GM18498 (cell line): ENCODE measurements at regions not wholly inside any gene's neighbourhood (a gene's known extent, or its start where the extent isn't known, plus 50 kb on each side); places are given as distances from the start of the nearest gene placed in this dataset.

Experiments used
- ATAC-seq: cut with Tn5 transposase; IDR thresholded peaks from one replicate; pipeline ENCODE4 v1.9.1; 2021; ENCODE audit warnings: mild to moderate bottlenecking, moderate library complexity; ENCODE audit not compliant: unreplicated experiment

DNA sequence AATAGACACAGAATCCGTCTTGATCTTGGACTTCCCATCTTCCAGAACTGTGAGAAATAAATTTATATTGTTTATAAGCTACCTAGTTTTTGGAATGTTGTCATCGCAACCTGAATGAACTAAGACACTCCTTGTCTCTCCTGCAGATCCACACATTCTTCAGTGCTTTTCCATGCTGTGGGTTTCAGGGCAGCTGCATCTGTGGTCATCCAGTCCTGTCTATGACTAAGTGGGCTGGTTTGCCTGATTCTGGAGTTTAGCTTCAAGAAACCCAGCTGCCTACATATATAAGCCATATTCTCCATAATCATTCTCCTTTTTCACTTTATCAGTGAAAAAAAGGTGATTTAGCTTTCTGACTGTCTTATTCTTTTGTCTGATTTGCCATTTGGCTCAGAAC, 170.3 kb upstream of the KIT start:
- no peak for ATAC-seq

DNA sequence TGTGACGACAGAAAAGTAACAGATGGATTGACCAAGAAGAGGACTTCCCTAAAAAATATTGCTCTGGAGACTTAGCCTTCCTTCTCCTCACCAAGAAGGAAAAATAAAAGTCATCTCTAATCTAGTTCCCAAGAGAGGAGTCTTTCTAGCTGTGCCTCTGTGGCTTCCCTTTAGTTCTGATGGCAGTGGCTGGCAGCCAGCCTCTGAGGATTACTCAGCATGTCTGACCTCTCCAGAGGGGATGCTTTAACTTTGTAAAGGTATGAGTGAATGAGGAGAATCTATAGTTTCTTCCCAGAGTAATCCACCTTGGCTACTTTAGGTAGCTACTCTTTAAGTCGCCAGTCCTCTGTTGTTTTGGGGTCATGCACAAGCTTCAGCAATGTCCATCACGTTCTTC, 163.9 kb upstream of the KIT start:
- ATAC-seq: no peak

DNA sequence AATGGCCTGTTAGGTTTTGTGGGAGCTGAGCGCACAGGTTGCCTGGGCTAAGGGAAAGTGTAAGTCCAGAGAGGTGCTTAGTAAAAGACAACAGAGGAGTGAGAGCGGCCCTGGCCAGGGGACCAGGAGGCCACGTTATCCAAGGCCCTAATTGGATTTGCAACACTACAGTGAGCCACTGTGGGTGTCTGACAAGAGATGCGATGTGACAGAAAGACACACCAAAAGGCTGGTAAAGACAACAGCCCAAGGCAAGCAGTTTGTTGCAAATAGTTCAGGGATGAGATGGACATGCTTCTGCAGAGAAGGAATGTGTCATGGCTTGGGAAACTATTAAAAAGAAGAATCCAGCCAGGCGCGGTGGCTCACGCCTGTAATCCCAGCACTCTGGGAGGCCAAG, 162.7 kb upstream of the KIT start:
- ATAC-seq: no peak

DNA sequence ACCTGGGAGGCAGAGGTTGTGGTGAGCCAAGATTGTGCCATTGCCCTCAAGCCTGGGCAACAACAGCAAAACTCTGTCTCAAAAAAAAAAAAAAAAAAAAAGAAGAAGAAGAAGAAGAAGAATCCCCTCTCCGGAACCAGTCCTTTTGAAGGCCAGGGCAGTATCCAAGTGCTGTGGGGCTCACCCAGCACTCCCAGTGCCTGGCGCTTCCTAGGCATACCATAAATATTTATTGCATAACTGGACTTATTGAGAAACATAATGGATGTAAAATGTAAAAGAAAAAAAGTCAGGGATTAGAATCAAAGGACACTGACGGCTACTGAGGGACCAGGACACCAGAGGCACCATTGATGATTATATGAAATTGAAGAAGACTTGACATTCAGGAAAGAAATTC, 162.1 kb upstream of the KIT start:
- no peak for ATAC-seq

DNA sequence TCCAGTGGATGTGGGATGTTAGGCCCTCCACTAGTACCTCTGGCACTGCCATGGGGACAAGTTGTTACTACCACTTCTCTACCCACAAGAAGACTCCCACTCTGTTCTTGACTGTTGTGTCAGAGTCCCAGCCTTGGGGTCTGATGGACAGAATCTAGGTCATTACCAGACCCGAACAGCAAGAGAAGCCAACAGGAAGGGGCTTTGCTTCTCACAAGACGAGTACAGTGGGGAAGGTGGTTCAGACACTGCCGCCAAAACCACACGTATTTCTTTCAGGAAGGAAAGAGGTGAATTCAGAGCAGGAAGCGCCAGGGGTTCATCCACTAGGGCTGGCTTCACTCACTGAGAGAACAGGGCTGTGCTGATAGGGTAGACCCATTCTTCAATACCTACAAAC, 161.3 kb upstream of the KIT start:
- no peak for ATAC-seq

DNA sequence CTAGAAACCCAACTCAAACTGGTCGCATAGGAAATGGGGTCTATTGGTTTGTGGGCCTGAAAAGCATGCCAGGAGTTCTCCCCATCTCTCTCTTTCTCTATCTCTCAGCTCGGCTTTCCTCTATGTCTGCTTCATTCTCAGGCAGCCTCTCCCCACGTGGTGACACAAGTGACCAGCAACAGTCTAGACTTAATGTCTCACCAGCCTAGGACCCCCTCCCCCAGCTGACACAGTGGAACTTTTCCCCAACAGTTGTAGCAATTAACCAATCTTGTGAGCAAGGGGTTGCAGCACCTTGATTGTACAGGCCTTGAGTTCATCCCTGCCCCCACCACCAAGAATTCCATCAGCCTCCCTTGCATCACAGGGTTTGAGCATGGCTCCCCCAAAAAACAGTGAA, 159.8 kb upstream of the KIT start:
- no peak for ATAC-seq

DNA sequence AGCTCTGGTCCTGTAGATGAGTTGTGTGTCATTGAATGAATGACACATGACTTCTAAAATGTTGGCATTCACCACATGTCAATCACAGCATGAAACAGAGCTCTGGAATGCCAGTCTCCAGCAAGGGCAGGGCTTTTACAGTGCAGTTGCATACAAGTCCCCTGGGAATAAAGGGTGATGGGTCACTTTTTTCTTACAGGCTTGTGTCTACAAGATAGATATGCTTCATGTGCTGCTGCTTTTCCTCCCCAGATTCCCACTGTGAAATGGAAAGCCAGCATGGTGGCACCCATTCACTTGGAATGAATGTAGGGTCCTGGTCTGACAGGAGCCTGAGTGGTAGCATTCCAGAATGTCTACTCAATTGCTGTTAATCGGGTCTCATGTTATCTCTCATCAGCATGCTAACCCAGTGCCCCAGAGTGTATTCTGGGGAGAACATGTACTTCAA, 159.1 kb upstream of the KIT start:
- no peak for ATAC-seq

DNA sequence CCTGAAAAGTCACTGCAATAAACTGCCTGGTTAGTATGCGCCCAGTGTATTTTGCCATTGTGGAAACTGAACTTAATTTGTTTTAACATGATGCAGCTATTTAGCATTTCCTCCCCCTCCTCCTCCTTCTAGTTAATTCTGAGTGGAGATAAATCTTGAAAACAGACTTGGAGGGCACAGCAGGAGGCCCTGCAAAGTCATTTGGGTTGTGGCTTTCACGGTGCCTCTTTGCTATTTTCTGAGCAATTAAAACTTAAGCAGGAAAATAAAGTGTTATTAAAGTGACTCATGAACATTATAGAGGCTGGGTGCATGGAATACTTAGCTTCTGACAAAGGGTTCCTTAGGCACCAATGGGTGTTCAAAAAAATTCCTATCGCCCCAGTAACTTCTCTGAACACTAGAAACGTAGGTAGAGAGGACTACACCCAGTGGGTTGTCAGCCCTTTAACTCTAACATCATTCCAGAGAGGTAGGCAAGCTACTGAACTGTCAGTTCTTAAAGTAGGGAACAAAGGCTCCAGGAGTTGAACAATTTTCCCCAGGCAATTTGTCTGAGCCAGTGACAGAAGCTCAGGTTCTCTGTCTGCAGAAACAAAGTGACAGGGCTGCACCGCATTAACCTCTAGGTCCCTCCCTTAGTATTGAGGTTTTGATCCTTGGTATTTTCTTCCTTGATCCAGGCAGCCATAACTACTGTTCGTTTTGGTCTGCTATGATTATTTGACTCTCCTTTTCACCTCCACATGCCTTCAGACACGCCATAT, 158.3 kb upstream of the KIT start:
- ATAC-seq: no peak

DNA sequence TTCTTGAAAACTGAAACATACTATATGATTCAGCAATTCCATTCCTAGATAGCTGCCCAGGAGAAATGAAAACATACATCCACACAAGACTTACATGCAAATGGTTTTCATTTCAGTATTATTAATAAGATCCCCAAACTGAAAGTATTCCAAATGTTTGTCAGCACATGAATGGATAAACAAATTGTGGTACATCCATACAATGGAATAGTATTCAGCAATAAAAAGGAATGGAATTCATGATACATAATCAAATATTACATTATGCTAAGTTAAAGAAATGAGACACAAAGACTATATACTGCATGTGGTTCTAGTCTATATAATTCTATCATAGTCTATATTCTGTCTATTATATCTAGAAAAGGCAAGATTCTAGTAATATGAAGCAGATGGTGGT, 152.4 kb upstream of the KIT start:
- no peak for ATAC-seq

DNA sequence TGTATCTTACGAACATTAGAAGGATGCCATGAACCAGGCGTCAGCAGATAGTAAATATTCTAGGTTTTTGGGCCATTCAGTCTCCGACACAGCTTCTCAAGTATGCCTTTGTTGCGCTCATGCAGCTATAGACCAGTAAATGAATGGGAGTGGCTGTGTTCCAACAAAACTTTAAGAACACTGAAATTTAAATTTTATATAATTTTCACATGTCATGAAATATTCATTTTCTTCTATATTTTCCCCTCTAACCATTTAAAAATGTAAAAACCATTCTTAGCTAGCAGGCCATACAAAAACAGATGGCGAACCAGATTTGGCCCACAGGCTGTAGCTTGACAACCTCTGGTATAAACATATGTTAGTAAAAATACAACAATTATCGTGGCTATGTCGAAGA, 151.8 kb upstream of the KIT start:
- no peak for ATAC-seq

DNA sequence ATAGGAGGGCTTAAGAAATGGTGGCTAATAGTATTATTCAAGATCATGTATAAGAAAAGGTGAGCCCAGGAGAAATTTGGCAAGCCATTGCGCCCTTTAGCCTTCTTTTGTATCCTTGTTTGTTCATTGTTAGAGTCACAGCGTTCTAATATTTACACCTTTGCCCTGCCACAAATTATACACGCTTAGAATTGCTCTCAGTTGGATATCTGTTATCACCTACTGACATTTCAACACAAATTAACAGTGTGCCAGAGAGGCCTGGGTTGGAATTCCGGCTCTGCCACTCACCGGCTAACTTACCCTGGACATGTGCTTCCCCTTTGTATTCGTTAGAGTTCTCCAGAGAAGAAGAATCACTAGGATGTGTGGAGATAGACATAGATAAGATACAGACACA, 148.7 kb upstream of the KIT start:
- no peak for ATAC-seq

DNA sequence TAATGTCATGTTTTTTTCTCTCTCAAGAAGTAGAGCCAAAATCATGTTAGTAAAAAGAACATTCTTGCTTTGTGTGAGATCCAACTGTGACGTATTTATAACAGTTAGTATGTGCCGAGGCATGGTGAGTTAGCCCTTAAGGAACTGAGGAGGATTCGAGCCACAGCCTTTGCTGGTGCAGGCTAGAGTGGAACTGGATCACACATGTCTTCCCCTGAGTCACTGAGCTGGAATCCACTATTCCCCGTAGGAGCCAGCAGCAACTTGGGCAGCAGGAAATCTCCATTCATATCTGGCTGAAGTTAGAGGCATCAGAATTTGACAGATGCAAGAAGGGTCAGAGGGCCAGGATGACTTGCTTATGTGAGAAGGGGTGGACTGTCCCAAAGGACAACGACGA, 144.6 kb upstream of the KIT start:
- no peak for ATAC-seq

DNA sequence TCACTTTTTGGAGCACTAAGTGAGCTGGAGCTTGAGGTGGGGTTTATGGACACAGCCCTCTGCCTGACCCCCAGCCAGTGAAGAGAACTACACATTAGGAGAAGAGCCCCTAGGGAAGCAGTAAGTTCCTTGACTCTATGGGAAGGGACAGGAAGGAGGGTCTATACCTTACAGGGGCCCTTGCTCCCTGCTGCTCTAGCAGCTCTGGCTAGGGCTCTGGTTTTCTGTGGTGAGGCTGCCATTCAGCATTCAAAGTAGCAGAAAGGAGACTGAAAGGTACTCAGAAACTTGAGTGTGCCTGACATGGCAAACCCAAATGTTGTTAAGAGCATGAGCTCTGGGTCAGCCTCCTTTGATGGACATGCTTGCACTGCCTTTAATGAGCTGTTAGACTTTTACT, 144.0 kb upstream of the KIT start:
- ATAC-seq: no peak

DNA sequence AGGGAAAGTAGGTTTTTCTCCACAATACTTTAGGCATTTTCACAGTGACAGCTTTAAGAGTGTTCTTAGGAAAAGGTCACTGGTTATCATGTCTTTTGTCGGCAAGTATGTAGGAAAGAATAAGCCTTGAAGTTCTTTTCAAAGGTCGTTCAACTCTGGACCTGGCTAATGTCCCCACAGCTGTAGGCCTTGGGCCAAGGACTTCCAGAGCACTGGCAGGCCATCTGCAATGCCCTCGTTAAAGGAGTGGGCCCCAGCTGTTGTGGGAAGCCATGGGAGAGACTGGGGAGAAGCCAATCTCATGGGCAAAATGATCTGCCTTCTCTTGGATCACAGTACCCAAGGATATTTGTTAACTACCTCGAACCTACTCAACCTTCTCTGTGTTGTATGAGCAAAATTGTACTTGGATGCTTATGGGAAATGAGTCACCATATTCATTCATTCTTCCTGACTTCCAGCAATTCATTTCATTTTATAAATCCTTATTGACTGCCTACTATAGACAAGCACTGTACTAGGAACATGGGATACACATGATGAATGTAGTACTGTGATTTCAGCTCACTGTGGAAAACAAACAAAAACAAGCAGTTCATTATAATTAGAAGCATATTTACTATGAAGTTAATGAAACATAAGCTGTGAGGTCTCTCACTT, 141.1 kb upstream of the KIT start:
- ATAC-seq: no peak

DNA sequence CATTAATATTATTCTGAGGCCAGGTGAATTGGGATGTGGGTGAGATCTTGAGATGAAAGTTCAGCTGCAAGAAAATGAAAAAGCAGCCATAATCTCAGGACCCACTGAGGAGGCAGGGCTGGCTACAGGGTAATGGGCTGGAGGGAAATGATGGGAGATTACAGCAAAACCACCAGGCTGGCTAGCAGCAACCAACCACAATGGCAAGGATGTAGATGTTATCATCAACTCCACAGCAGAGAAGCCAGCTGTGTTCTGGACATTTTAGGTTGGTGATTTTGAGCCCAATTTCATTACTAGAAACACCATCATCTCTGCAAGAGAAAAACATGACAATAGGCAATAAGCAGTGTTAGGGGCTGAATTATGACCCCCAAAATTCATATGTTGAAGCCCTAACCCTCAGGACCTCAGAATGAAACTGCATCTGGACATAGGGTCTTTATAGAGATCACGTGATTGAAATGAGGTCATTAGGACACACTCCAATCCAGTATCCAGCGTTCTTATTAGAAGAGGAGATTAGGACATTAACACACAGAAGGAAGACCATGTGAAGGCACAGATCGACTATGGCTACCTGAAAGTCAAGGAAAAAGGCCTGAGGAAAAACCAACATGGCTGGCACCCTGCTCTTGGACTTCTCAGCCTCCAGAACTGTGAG, 139.8 kb upstream of the KIT start:
- ATAC-seq: no peak

DNA sequence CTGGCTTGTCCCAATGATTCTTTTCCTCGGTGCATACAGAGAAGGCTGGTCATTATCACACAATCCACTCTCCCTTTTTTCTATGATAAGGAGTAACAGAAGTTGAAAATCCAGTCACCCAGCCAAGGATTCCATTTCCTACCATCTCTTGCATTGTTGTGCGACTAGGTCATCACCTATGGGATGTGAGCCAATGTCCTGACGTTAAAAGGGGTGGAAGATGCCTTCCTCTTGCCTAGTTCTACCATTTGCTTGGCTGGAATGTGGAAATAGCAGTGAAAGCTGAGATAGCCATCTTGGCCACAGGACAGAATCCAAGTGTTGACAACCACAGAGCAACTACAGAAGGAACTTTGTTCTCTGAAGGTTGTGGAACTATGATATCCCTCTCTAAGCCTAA, 132.2 kb upstream of the KIT start:
- no peak for ATAC-seq

DNA sequence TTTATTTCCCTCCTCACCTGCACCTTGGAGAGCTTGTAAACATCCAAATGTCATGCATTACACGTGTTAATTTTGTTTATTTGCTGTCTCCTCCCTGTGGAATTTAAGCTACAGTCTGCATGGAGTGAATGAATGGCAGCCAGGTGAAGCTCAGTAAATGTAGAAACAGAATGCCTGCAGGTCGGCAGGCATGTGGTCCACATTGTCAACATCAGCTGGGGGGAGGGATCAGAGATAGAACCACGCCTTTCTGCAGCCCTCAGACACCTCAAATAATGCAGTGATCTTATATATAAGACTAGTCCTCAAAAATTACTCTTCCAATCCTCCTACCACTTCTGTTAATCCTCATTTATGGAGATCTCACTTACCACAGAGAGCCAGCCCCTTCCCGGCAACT, 131.2 kb upstream of the KIT start:
- ATAC-seq: no peak

DNA sequence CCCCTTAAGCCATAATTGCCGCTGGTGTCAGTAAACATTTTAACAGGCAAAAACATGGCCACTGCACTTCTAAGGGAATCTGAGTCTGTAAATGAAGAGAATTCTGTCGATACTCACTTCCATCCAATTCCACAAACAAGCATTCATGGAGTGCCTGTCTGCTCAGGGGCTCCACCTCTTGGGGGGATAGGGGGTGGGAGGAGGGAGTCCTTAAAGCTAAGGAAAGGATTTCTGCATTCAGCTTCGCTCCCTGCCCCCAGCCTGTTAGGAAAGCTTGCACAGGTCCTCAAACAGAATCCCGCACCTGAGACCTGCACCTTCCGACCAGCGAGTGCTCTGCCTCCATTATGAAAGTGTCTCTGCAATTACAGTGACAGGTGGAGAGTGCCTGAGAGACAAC, 130.2 kb upstream of the KIT start:
- no peak for ATAC-seq

DNA sequence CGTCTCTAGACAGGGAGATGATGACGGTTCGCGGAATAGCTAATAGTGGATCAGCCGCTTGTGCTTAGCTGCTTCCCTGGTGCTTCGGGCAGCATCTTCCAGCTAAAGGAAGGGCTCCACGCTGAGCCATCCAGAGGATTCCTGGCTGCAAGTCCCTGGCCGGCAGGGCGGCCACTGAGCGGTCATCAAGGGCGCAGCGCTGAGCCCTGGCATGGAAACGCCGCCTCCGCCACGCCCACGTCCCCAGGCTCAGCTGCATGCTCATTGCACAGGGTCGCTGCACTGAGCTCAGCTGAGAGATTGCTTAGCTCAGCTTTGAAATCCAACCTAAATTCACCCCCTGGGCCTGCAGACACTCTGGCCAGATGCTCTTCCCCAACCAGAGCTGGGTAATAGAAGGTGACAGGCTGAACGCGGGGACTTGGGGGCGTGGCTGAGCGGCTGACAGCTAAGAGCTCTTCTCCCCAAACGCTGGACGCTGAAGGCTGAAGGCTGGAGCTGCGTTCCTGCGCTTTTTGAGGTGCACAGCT, 118.2 kb upstream of the KIT start:
- ATAC-seq: no peak

DNA sequence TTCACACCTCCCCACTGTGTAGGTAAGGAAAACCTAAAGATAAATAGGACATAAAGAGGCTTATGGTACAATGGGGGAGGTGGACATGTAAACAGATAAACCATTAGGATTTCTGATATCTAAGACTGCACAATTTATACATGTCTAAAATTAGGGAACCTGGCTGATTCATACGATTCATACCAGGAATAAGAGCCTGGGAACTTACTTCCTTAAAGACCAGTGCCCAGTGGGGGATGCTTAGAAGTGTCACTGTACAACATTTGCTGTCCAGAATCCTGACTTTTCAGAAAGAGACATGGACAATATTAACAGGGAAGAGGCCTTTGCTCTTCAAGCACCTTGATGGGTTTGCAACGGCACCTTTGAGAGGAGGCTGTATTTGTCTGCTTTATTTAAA, 116.8 kb upstream of the KIT start:
- ATAC-seq: no peak

DNA sequence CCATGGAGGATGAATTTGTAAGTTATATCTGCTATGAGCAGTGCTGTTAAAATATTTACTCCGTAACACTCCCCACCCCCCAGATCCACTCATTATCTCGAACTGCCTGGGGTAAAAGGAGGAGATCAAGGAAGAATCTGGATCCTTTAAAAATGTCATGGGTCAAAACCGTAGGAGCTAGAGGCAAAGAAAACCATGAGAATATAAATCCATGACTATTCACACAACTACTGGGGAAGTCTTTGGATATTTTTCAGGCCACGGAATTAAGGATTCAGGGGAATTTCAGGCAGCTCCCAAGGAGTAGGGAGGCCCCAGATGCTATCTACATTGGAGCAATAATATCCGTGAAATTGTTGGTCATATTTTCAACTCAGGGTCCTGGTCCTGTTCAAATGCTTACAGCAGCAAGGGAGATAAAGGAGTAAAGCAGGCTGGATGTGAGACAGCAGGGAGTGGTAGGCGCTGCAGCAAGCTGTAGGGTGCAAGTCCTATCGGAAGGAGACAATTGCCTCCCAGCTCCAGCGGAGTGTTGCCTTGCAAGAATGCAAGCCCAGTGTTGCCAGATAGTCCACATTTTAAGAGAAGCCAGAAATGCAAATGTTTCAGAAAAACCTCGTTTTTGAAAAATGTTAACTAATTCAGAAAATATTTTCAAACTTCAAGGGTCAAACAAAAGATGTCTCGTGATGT, 116.2 kb upstream of the KIT start:
- ATAC-seq: no peak

DNA sequence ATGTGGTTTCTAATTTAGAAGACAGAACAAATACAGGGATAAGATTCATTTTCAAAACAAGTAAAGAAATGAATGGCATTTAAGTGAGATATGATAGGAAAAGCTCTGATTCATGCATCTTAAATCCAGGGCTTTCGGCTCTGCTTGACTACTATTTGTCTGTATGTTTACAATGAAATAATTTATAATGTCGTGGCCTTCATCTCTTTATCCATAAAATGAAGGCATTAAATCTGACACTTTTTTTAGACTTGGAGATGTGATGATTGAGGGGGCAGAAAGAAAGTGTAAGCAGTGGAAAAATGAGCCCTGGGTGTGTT, 115.7 kb upstream of the KIT start:
- no peak for ATAC-seq
